ENCODE measurements at regions not wholly inside any gene's neighbourhood (a gene's known extent, or its start where the extent isn't known, plus 50 kb on each side); places are given as distances from the start of the nearest gene placed in this dataset.

- TF ChIP-seq POLR2AphosphoS5 (IDR thresholded peaks at IDR 0.05; ENCODE audit: insufficient read depth, low read depth, low read length) (no peak), CTCF (IDR thresholded peaks at IDR 0.05; ENCODE audit: extremely low read depth in 1 of 2, insufficient read depth in 1 of 2, low read depth in 1 of 2, low read length in 2 of 2) (no peak), EZH2 (IDR thresholded peaks at IDR 0.05; ENCODE audit: borderline replicate concordance, low read depth, low read length, severe bottlenecking) (no peak), FOS (IDR thresholded peaks at IDR 0.05; ENCODE audit: borderline replicate concordance, insufficient read depth, low read length) (no peak), POLR2A (IDR thresholded peaks at IDR 0.05; ENCODE audit: low read depth, low read length) (no peak), MAX (IDR thresholded peaks at IDR 0.05; ENCODE audit: insufficient read depth, insufficient read length) (no peak), MYC (IDR thresholded peaks at IDR 0.05; ENCODE audit: low read depth, low read length) (no peak), GATA2 (IDR thresholded peaks at IDR 0.05; ENCODE audit: insufficient read depth, insufficient read length, low read depth, low read length) (no peak)
Measured at GRCh38 chr9:79928661-79929223, 357.0 kb downstream of the TLE4 start.
